Mesendoderm (in vitro differentiated cells): ENCODE measurements at regions not wholly inside any gene's neighbourhood (a gene's known extent, or its start where the extent isn't known, plus 50 kb on each side); places are given as distances from the start of the nearest gene placed in this dataset.
"Not testable (repeated sequence)": the region's sequence is repeated elsewhere in the genome, so short reads cannot be mapped to it uniquely, and the experiment has no call there.

Experiments used
- DNase-seq: peaks from one replicate; pipeline ENCODE4 v3.0.0; 2013
- H2AK5ac ChIP-seq: 2 replicates; pipeline ENCODE4 v1.6.1; 2013; ENCODE audit warnings: low read length, inconsistent platforms
- H2BK120ac ChIP-seq: 2 replicates; pipeline ENCODE4 v1.6.1; 2013; ENCODE audit warnings: low read depth, mild to moderate bottlenecking, low read length, moderate library complexity, mixed read lengths
- H2BK15ac ChIP-seq: replicated peaks from 2 replicates; pipeline ENCODE4 v1.6.1; 2013; ENCODE audit warnings: low read depth, mild to moderate bottlenecking, moderate library complexity
- H2BK5ac ChIP-seq: 2 replicates; pipeline ENCODE4 v1.6.1; 2013; ENCODE audit warnings: low read length, inconsistent platforms
- H3K18ac ChIP-seq: 2 replicates; pipeline ENCODE4 v1.6.1; 2013; ENCODE audit warnings: mild to moderate bottlenecking, low read length, mixed read lengths
- H3K23ac ChIP-seq: one replicate; pipeline ENCODE4 v1.6.1; 2013; ENCODE audit warnings: low read length
- H3K27ac ChIP-seq: 2 replicates; pipeline ENCODE4 v1.5.1; 2013; ENCODE audit warnings: low read depth, mild to moderate bottlenecking, inconsistent platforms, low read length, moderate library complexity
- H3K27me3 ChIP-seq: 2 replicates; pipeline ENCODE4 v1.6.1; 2013; ENCODE audit warnings: low read length, control low read depth, mild to moderate bottlenecking, inconsistent platforms; ENCODE audit not compliant: insufficient read depth, poor library complexity
- H3K36me3 ChIP-seq: 2 replicates; pipeline ENCODE4 v1.6.1; 2013; ENCODE audit warnings: low read length, inconsistent platforms; ENCODE audit not compliant: control insufficient read depth, insufficient read depth
- H3K4ac ChIP-seq: one replicate; pipeline ENCODE4 v1.6.1; 2013; ENCODE audit warnings: low read depth, mild to moderate bottlenecking, low read length, moderate library complexity
- H3K4me1 ChIP-seq: 2 replicates; pipeline ENCODE4 v1.6.1; 2013; ENCODE audit warnings: low read depth, low read length, inconsistent platforms; ENCODE audit not compliant: control insufficient read depth
- H3K4me2 ChIP-seq: 2 replicates; pipeline ENCODE4 v1.6.1; 2013; ENCODE audit warnings: low read length
- H3K4me3 ChIP-seq: 2 replicates; pipeline ENCODE4 v1.5.1; 2013; ENCODE audit warnings: mild to moderate bottlenecking, low read length
- H3K56ac ChIP-seq: one replicate; pipeline ENCODE4 v1.6.1; 2013; ENCODE audit warnings: low read length
- H3K79me1 ChIP-seq: 2 replicates; pipeline ENCODE4 v1.6.1; 2013; ENCODE audit warnings: low read length, inconsistent platforms
- H3K79me2 ChIP-seq: 2 replicates; pipeline ENCODE4 v1.6.1; 2013; ENCODE audit warnings: mild to moderate bottlenecking, low read length; ENCODE audit not compliant: control insufficient read depth, insufficient read depth
- H3K9ac ChIP-seq: 2 replicates; pipeline ENCODE4 v1.6.1; 2013; ENCODE audit warnings: low read length, inconsistent platforms
- H4K5ac ChIP-seq: one replicate; pipeline ENCODE4 v1.6.1; 2013; ENCODE audit warnings: low read length
- H4K8ac ChIP-seq: one replicate; pipeline ENCODE4 v1.6.1; 2013; ENCODE audit warnings: low read depth, mild to moderate bottlenecking, control low read depth, low read length, moderate library complexity
- WGBS: extraction: QIAGEN DNeasy Blood & Tissue Kit; methylation state at CpG from one replicate; pipeline ENCODE4 v1.1.7; 2013; ENCODE audit warnings: low lambda C conversion rate, missing lambda C conversion rate; ENCODE audit not compliant: insufficient coverage; ENCODE audit errors: extremely low coverage; 5-methylcytosine and 5-hydroxymethylcytosine counted together

- H3K9ac ChIP-seq, H3K27me3 ChIP-seq, H3K4ac ChIP-seq, DNase-seq, H4K8ac ChIP-seq, H3K27ac ChIP-seq, H2BK15ac ChIP-seq, H3K18ac ChIP-seq, H3K36me3 ChIP-seq, H2BK5ac ChIP-seq, H3K79me2 ChIP-seq, H2BK120ac ChIP-seq, H3K4me2 ChIP-seq, H2AK5ac ChIP-seq, H4K5ac ChIP-seq, H3K23ac ChIP-seq, H3K56ac ChIP-seq, H3K79me1 ChIP-seq, H3K4me3 ChIP-seq, H3K4me1 ChIP-seq: not testable (repeated sequence)
- no CpG with 5 or more reads among the region's 4 CpGs for WGBS
Measured at GRCh38 chr1:120947114-120947513, 57.5 kb downstream of the PPIAL4A start.

DNA sequence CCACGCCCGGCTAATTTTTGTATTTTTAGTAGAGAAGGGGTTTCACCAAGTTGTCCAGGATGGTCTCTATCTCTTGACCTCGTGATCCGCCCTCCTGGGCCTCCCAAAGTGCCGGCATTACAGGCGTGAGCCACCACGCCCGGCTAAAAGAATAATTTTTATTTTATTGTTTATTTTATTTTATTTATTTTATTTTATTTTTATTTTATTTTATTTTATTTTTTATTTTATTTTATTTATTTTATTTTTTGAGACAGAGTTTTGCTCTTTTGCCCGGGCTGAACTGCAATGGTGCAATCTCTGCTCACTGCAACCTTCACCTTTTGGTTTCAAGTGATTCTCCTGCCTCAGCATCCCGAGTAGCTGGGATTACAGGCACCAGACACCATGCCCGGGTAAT is 60.2 kb downstream of the PPIAL4A start:
- H3K18ac ChIP-seq, H2BK15ac ChIP-seq, H4K5ac ChIP-seq, H3K4ac ChIP-seq, H3K56ac ChIP-seq, H3K27ac ChIP-seq, H3K4me3 ChIP-seq, H2AK5ac ChIP-seq, H3K4me2 ChIP-seq, DNase-seq, H4K8ac ChIP-seq, H3K79me2 ChIP-seq, H2BK120ac ChIP-seq, H3K4me1 ChIP-seq, H3K79me1 ChIP-seq, H3K36me3 ChIP-seq, H3K27me3 ChIP-seq, H2BK5ac ChIP-seq, H3K23ac ChIP-seq, H3K9ac ChIP-seq: not testable (repeated sequence)
- WGBS = no CpG with 5 or more reads among the region's 11 CpGs

DNA sequence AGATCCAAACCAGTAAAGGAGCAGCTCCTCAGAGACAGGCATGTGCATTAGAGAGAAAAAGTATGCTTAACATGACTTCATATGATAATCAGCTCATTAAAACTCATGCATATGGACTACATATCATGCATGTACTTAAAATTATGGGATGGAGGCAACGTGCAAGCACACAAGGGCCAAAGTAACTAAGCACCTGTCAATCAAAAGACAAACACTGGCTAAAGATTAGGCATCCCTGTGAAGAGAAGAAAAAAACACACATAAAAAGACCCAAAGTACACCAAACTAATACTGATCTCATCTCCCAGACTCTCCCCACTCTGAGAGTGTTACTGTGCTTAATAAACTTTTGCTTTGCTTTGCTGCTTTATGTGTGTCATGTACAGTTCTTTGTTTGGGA is 61.1 kb downstream of the PPIAL4A start:
- DNase-seq, H3K56ac ChIP-seq, H4K5ac ChIP-seq, H3K79me1 ChIP-seq, H4K8ac ChIP-seq, H3K27me3 ChIP-seq, H3K79me2 ChIP-seq, H3K4me1 ChIP-seq, H3K36me3 ChIP-seq, H3K18ac ChIP-seq, H3K23ac ChIP-seq, H2BK5ac ChIP-seq, H3K27ac ChIP-seq, H3K4me2 ChIP-seq, H3K9ac ChIP-seq, H2AK5ac ChIP-seq, H3K4ac ChIP-seq, H2BK120ac ChIP-seq, H2BK15ac ChIP-seq, H3K4me3 ChIP-seq: not testable (repeated sequence)
- no CpG with 5 or more reads among the region's 1 CpG for WGBS

DNA sequence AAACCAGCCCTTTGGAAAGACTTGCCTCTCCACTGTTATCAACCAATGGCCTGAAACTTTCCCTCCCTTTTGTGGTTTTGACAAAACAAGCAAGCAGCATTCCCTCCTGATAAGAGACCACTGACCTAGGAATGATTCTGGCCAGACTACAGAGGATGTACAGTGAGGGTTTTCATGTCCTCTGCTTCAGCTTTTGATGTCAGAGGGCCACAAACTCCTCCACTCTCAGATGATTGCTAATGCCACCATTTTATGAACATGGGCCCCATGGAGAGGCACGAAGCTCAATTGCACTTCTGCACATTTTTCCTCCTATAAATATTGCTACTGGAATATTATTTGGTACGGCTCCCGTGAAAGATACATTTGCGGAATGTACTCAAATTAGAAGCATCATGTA is 61.5 kb downstream of the PPIAL4A start:
- H2BK5ac ChIP-seq, H2BK15ac ChIP-seq, DNase-seq, H3K56ac ChIP-seq, H3K4me2 ChIP-seq, H3K23ac ChIP-seq, H3K79me1 ChIP-seq, H4K5ac ChIP-seq, H3K27ac ChIP-seq, H2AK5ac ChIP-seq, H3K79me2 ChIP-seq, H4K8ac ChIP-seq, H3K27me3 ChIP-seq, H3K36me3 ChIP-seq, H3K4ac ChIP-seq, H3K9ac ChIP-seq, H3K4me1 ChIP-seq, H3K4me3 ChIP-seq, H2BK120ac ChIP-seq, H3K18ac ChIP-seq: not testable (repeated sequence)
- no CpG with 5 or more reads among the region's 4 CpGs for WGBS

DNA sequence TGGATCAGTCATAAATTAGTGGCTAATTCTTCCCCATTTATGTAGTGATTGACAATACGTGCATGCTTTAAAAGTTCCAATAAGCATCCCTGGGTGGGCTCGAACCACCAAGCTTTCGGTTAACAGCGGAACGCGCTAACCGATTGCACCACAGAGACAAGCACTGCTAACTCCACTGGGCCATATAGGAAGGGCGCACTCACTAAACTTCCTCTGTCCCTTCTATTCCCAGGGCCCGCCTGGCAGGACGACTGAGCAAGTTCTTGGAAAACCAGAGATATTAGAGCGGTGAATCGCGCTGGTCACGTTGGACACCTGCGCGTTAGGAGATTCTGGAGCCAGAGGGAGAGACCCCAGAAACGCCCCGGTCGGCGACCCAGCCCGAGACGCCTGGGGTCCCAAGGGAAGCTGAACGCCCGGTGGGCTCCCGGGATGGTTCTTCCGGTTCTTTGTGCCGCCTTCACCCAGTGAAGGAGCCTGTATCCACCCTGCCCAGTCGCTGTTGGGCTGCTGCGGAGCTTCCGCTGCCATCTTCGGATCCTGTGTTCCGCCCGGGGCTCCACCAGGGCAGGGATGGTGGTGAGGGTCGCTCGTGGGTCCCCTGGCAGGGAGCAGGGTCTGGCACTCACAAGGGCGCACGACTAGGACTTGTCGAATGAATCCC is 62.8 kb downstream of the PPIAL4A start:
- not testable (repeated sequence) for H2AK5ac ChIP-seq, H3K4me2 ChIP-seq, H4K5ac ChIP-seq, H2BK120ac ChIP-seq, H3K23ac ChIP-seq, DNase-seq, H3K79me1 ChIP-seq, H3K27me3 ChIP-seq, H3K4me1 ChIP-seq, H3K4ac ChIP-seq, H4K8ac ChIP-seq, H2BK15ac ChIP-seq, H3K27ac ChIP-seq, H2BK5ac ChIP-seq, H3K56ac ChIP-seq, H3K18ac ChIP-seq, H3K4me3 ChIP-seq, H3K79me2 ChIP-seq, H3K36me3 ChIP-seq, H3K9ac ChIP-seq
- WGBS = no CpG with 5 or more reads among the region's 38 CpGs

- H2AK5ac ChIP-seq, H3K4me2 ChIP-seq, H3K27me3 ChIP-seq, H3K79me1 ChIP-seq, H2BK120ac ChIP-seq, H3K18ac ChIP-seq, H3K27ac ChIP-seq, H4K5ac ChIP-seq, H4K8ac ChIP-seq, DNase-seq, H3K36me3 ChIP-seq, H3K9ac ChIP-seq, H3K4ac ChIP-seq, H2BK15ac ChIP-seq, H3K56ac ChIP-seq, H2BK5ac ChIP-seq, H3K23ac ChIP-seq, H3K4me1 ChIP-seq, H3K79me2 ChIP-seq, H3K4me3 ChIP-seq: not testable (repeated sequence)
- no CpG with 5 or more reads among the region's 19 CpGs for WGBS
Measured at GRCh38 chr1:120952871-120953265, 63.3 kb downstream of the PPIAL4A start.
